Osteoblast (primary cell): ENCODE measurements at regions not wholly inside any gene's neighbourhood (a gene's known extent, or its start where the extent isn't known, plus 50 kb on each side); places are given as distances from the start of the nearest gene placed in this dataset.

Experiments
- DNase-seq: peaks from one replicate; pipeline ENCODE4 v3.0.0; 2011; ENCODE audit warnings: low spot score, mixed read lengths; ENCODE audit not compliant: insufficient read length; ENCODE audit errors: missing footprints
- H2AFZ ChIP-seq: 2 replicates; pipeline ENCODE4 v1.6.0; 2011; ENCODE audit warnings: mild to moderate bottlenecking, low read length
- H3K27ac ChIP-seq: 2 replicates; pipeline ENCODE4 v1.5.1; 2011; ENCODE audit warnings: mild to moderate bottlenecking, low read depth, low read length, moderate library complexity
- H3K27me3 ChIP-seq: 2 replicates; pipeline ENCODE4 v1.6.0; 2012; ENCODE audit warnings: mild to moderate bottlenecking, control low read depth, inconsistent platforms, low read length, moderate library complexity; ENCODE audit not compliant: insufficient read depth
- H3K36me3 ChIP-seq: 2 replicates; pipeline ENCODE4 v1.5.1; 2011; ENCODE audit warnings: mild to moderate bottlenecking, low read length, control low read depth, moderate library complexity; ENCODE audit not compliant: insufficient read depth
- H3K4me1 ChIP-seq: 2 replicates; pipeline ENCODE4 v1.5.1; 2011; ENCODE audit warnings: mild to moderate bottlenecking, low read length, control low read depth, moderate library complexity; ENCODE audit not compliant: insufficient read depth
- H3K4me2 ChIP-seq: 2 replicates; pipeline ENCODE4 v1.6.0; 2011; ENCODE audit warnings: mild to moderate bottlenecking, low read length; ENCODE audit not compliant: insufficient read depth
- H3K4me3 ChIP-seq: fragments of 200-600 bp; sonication (generic); 3 replicates; pipeline ENCODE4 v1.5.1; 2012; ENCODE audit warnings: mild to moderate bottlenecking, low read length, inconsistent platforms; ENCODE audit not compliant: insufficient read depth
- H3K79me2 ChIP-seq: 2 replicates; pipeline ENCODE4 v1.6.0; 2012; ENCODE audit warnings: mild to moderate bottlenecking, low read length, control low read depth, inconsistent platforms; ENCODE audit not compliant: insufficient read depth
- H3K9me3 ChIP-seq: 2 replicates; pipeline ENCODE4 v1.5.1; 2011; ENCODE audit warnings: low read depth, low read length, control low read depth
- H4K20me1 ChIP-seq: 2 replicates; pipeline ENCODE4 v1.6.0; 2012; ENCODE audit warnings: mild to moderate bottlenecking, low read length, control low read depth; ENCODE audit not compliant: insufficient read depth
- CTCF ChIP-seq: IDR thresholded peaks from 2 replicates; pipeline ENCODE4 v1.5.1; 2011; ENCODE audit warnings: mild to moderate bottlenecking, low read depth, low read length, moderate library complexity; ENCODE audit errors: extremely low read depth

GRCh38 chr13:99075268-99076191, 97.7 kb upstream of the DOCK9 start:
- H3K27me3 ChIP-seq: no peaks in the 10 kb centered on the region
- no peaks in the 10 kb centered on the region for H4K20me1 ChIP-seq
- H3K79me2 ChIP-seq: peaks cover 7% of the 10 kb centered on the region
- no peak overlapping the region for H3K4me2 ChIP-seq
- no peak for TF ChIP-seq CTCF
- H3K4me3 ChIP-seq: no peak overlapping the region
- H2AFZ ChIP-seq: no peak overlapping the region
- H3K27ac ChIP-seq: no peak overlapping the region
- no peaks in the 10 kb centered on the region for H3K4me1 ChIP-seq
- H3K9me3 ChIP-seq: no peaks in the 10 kb centered on the region
- no peak for DNase-seq
- no peaks in the 10 kb centered on the region for H3K36me3 ChIP-seq

- H3K4me3 ChIP-seq: no peak overlapping the region
- H3K27me3 ChIP-seq: no peaks in the 10 kb centered on the region
- H3K36me3 ChIP-seq: no peaks in the 10 kb centered on the region
- no peaks in the 10 kb centered on the region for H4K20me1 ChIP-seq
- no peak for TF ChIP-seq CTCF
- no peak for DNase-seq
- H3K4me1 ChIP-seq: no peaks in the 10 kb centered on the region
- no peak overlapping the region for H3K27ac ChIP-seq
- no peaks in the 10 kb centered on the region for H3K9me3 ChIP-seq
- H2AFZ ChIP-seq: no peak overlapping the region
- H3K4me2 ChIP-seq: no peak overlapping the region
- peaks cover 10% of the 10 kb centered on the region for H3K79me2 ChIP-seq
Observed at GRCh38 chr13:99078017-99078771, 100.3 kb upstream of the DOCK9 start.

GRCh38 chr13:99080131-99080530, 102.3 kb upstream of the DOCK9 start:
- peaks cover 20% of the 10 kb centered on the region for H3K79me2 ChIP-seq
- H4K20me1 ChIP-seq: no peaks in the 10 kb centered on the region
- H3K4me3 ChIP-seq: no peak overlapping the region
- no peaks in the 10 kb centered on the region for H3K9me3 ChIP-seq
- no peak for TF ChIP-seq CTCF
- no peaks in the 10 kb centered on the region for H3K27me3 ChIP-seq
- H3K36me3 ChIP-seq: no peaks in the 10 kb centered on the region
- no peaks in the 10 kb centered on the region for H3K4me1 ChIP-seq
- no peak overlapping the region for H3K4me2 ChIP-seq
- H2AFZ ChIP-seq: no peak overlapping the region
- no peak overlapping the region for H3K27ac ChIP-seq
- DNase-seq: no peak

DNA sequence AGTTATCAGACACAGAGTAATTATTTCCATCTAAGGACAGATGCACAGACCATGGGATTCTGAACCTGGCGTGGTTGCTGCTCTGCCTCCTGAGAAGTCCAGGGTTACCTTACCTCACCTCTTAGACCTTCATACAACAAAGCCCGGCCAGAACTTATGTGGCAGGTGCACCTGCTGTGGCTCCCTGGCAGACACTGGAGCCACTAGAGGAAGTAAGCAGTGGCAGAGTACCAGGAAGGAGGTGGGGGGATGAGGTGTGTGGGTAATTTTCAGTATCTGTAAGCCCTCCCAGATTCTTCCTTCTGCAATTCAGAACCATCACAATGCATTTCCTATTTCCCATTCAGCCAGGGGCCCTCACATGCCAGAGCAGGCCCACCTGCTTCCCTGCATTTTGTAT, 106.1 kb upstream of the DOCK9 start:
- H3K4me2 ChIP-seq: no peak overlapping the region
- peaks cover 6% of the 10 kb centered on the region for H3K4me1 ChIP-seq
- H3K36me3 ChIP-seq: no peaks in the 10 kb centered on the region
- no peak overlapping the region for H2AFZ ChIP-seq
- no peak for TF ChIP-seq CTCF
- no peak for DNase-seq
- H3K9me3 ChIP-seq: no peaks in the 10 kb centered on the region
- no peaks in the 10 kb centered on the region for H3K27me3 ChIP-seq
- no peak overlapping the region for H3K4me3 ChIP-seq
- no peaks in the 10 kb centered on the region for H4K20me1 ChIP-seq
- no peak overlapping the region for H3K27ac ChIP-seq
- H3K79me2 ChIP-seq: peaks cover 15% of the 10 kb centered on the region
